ENCODE measurements at regions not wholly inside any gene's neighbourhood (a gene's known extent, or its start where the extent isn't known, plus 50 kb on each side); places are given as distances from the start of the nearest gene placed in this dataset.

GRCh38 chr2:120878970-120879369 lies 143.3 kb downstream of the GLI2 start (continued):
- TF ChIP-seq ZNF532 (CRISPR knock-in tag; IDR thresholded peaks at IDR 0.05; ENCODE audit: borderline replicate concordance) (no peak), JUN (CRISPR knock-in tag; IDR thresholded peaks at IDR 0.05) (no peak), NFYB (CRISPR knock-in tag; conservative IDR thresholded peaks at IDR 0.05; ENCODE audit: low read depth) (no peak), ERG (CRISPR knock-in tag; IDR thresholded peaks at IDR 0.05) (no peak), ZNF396 (CRISPR knock-in tag; IDR thresholded peaks at IDR 0.05; ENCODE audit: borderline replicate concordance) (no peak), ZNF121 (CRISPR knock-in tag; IDR thresholded peaks at IDR 0.05) (no peak)

GRCh38 chr2:120879431-120880295 lies 144.0 kb downstream of the GLI2 start:
- Mint-ChIP-seq H3K4me3 (no peak overlapping the region), H3K27me3 (ENCODE audit: low read depth) (0 out of 2 replicates have a peak, but pooled peaks cover 2% of the 10 kb centered on the region), H3K9me3 (no peaks in the 10 kb centered on the region), H3K4me1 (peaks cover 65% of the 10 kb centered on the region), H3K27ac (0 out of 2 replicates have a peak overlapping the region, but pooled peaks have one; percentile 32), H3K36me3 (no peaks in the 10 kb centered on the region)
- no peak for TF ChIP-seq ZNF317 (CRISPR knock-in tag; IDR thresholded peaks at IDR 0.05; ENCODE audit: borderline replicate concordance, low read depth)
- no peak for TF ChIP-seq NFE2L1 (CRISPR knock-in tag; IDR thresholded peaks at IDR 0.05)
- no peak for TF ChIP-seq MXD4 (CRISPR knock-in tag; IDR thresholded peaks at IDR 0.05; ENCODE audit: borderline replicate concordance)
- POLR2A ChIA-PET, result no interaction called here
- CTCF ChIA-PET, result interaction anchor here (0.7 to 2.2 kb wide), 12 partner anchors 12 to 195 kb away, joined by 3 to 12 read pairs (median 4); no protein-coding TSS in a partner anchor
- DNase-seq (ENCODE audit: low spot score) (no peak), ATAC-seq (peak; percentile 54)

GRCh38 chr2:120880381-120880780 lies 144.7 kb downstream of the GLI2 start:
- no peaks in the 10 kb centered on the region for H3K36me3 Mint-ChIP-seq
- H3K4me1 Mint-ChIP-seq, result peaks cover 65% of the 10 kb centered on the region
- no peaks in the 10 kb centered on the region for H3K9me3 Mint-ChIP-seq
- ATAC-seq (no peak), DNase-seq (ENCODE audit: low spot score) (no peak)
- POLR2A ChIA-PET, result no interaction called here
- H3K27me3 Mint-ChIP-seq (ENCODE audit: low read depth), result 0 out of 2 replicates have a peak, but pooled peaks cover 2% of the 10 kb centered on the region
- CTCF ChIA-PET, result interaction anchor here (1.1 to 2.2 kb wide), 5 partner anchors 13 to 194 kb away, joined by 3 to 12 read pairs (median 4); no protein-coding TSS in a partner anchor
- H3K4me3 Mint-ChIP-seq, result no peak overlapping the region
- no peak overlapping the region for H3K27ac Mint-ChIP-seq
- no peak for TF ChIP-seq ZMAT4 (CRISPR knock-in tag; IDR thresholded peaks at IDR 0.05)
- TF ChIP-seq ZNF396 (CRISPR knock-in tag; IDR thresholded peaks at IDR 0.05; ENCODE audit: borderline replicate concordance), result no peak
- no peak for TF ChIP-seq HMGA2 (CRISPR knock-in tag; IDR thresholded peaks at IDR 0.05)
- TF ChIP-seq FOXK1 (CRISPR knock-in tag; IDR thresholded peaks at IDR 0.05), result no peak
- TF ChIP-seq ZNF425 (CRISPR knock-in tag; conservative IDR thresholded peaks at IDR 0.05), result no peak
- TF ChIP-seq E2F4 (CRISPR knock-in tag; IDR thresholded peaks at IDR 0.05; ENCODE audit: borderline replicate concordance, low read depth), result no peak
- no peak for TF ChIP-seq NFYB (CRISPR knock-in tag; conservative IDR thresholded peaks at IDR 0.05; ENCODE audit: low read depth)
- no peak for TF ChIP-seq KAT7 (CRISPR knock-in tag; IDR thresholded peaks at IDR 0.05; ENCODE audit: borderline replicate concordance)
- no peak for TF ChIP-seq NR3C1 (CRISPR knock-in tag; conservative IDR thresholded peaks at IDR 0.05; ENCODE audit: low read depth)
- TF ChIP-seq TCF7 (CRISPR knock-in tag; IDR thresholded peaks at IDR 0.05; ENCODE audit: low read depth), result no peak
- no peak for TF ChIP-seq OVOL2 (CRISPR knock-in tag; IDR thresholded peaks at IDR 0.05; ENCODE audit: borderline replicate concordance)
